PC-9 (cell line): ENCODE measurements at regions not wholly inside any gene's neighbourhood (a gene's known extent, or its start where the extent isn't known, plus 50 kb on each side); places are given as distances from the start of the nearest gene placed in this dataset.
"Not testable (repeated sequence)": the region's sequence is repeated elsewhere in the genome, so short reads cannot be mapped to it uniquely, and the experiment has no call there.

Experiments
- BruUV-seq: library from RNA; stranded (reverse); fragments of 400-500 nt; replicated peaks from 2 replicates; lab custom pipeline; 2021; lab: Mats Ljungman, UMichigan
- CTCF ChIA-PET: fragments of 300-600 bp; sonication (Branson Sonifier 250); formaldehyde crosslinking; loops from one replicate; lab custom pipeline; 2022; ENCODE audit warnings: antibody characterized with exemption; lab: Charles Lee
- POLR2A ChIA-PET: fragments of 300-600 bp; sonication (Branson Sonifier 250); formaldehyde crosslinking; loops from one replicate; lab custom pipeline; 2022; ENCODE audit warnings: antibody characterized with exemption; ENCODE audit not compliant: unreplicated experiment; lab: Charles Lee
- DNase-seq, 2 experiments: peaks; one replicate each; pipeline versions ENCODE4 v3.0.0 to v3.0.0-alpha.2; 2015 to 2022; ENCODE audit warnings: mixed read lengths in 1 of 2
- H2AFZ ChIP-seq: fragments of 200-600 bp; sonication (generic); 2 replicates; pipeline ENCODE4 v1.8.1; 2017; ENCODE audit warnings: antibody characterized with exemption
- H3F3A ChIP-seq: fragments of 200-600 bp; sonication (generic); 2 replicates; pipeline ENCODE4 v1.8.1; 2017; ENCODE audit warnings: antibody characterized with exemption, mild to moderate bottlenecking, low read depth; ENCODE audit not compliant: insufficient read depth
- H3K27ac ChIP-seq: fragments of 200-600 bp; sonication (generic); 2 replicates; pipeline ENCODE4 v1.6.1; 2016; ENCODE audit warnings: mixed run types
- H3K27me3 ChIP-seq: fragments of 200-600 bp; sonication (generic); 2 replicates; pipeline ENCODE4 v1.6.1; 2016; ENCODE audit warnings: low read depth, mixed run types; ENCODE audit not compliant: insufficient read depth
- H3K36me3 ChIP-seq: fragments of 200-600 bp; sonication (generic); 2 replicates; pipeline ENCODE4 v1.6.1; 2016; ENCODE audit warnings: low read depth, mixed run types
- H3K4me1 ChIP-seq: fragments of 200-600 bp; sonication (generic); replicated peaks from 2 replicates; pipeline ENCODE4 v1.6.1; 2016; ENCODE audit warnings: mixed run types; ENCODE audit not compliant: insufficient read depth
- H3K4me2 ChIP-seq: fragments of 200-600 bp; sonication (generic); 2 replicates; pipeline ENCODE4 v1.6.1; 2017; ENCODE audit warnings: mixed run types
- H3K4me3 ChIP-seq: fragments of 200-600 bp; sonication (generic); 2 replicates; pipeline ENCODE4 v1.6.1; 2016; ENCODE audit warnings: mixed run types
- H3K79me2 ChIP-seq: fragments of 200-600 bp; sonication (generic); 2 replicates; pipeline ENCODE4 v1.6.1; 2017; ENCODE audit warnings: low read depth, mixed run types
- H3K9me2 ChIP-seq: fragments of 200-600 bp; sonication (generic); 2 replicates; pipeline ENCODE4 v1.8.1; 2017; ENCODE audit warnings: mild to moderate bottlenecking; ENCODE audit not compliant: insufficient read depth
- H3K9me3 ChIP-seq: fragments of 200-600 bp; sonication (generic); 2 replicates; pipeline ENCODE4 v1.8.1; 2016; ENCODE audit warnings: low read depth; ENCODE audit not compliant: insufficient read depth
- H4K20me1 ChIP-seq: fragments of 200-600 bp; sonication (generic); 2 replicates; pipeline ENCODE4 v1.8.1; 2017; ENCODE audit not compliant: insufficient read depth
- CTCF ChIP-seq: fragments of 200-600 bp; sonication (generic); conservative IDR thresholded peaks from 2 replicates; pipeline ENCODE4 v1.6.1; 2017; ENCODE audit warnings: mixed run types, antibody characterized with exemption, mild to moderate bottlenecking, moderate library complexity
- EZH2 ChIP-seq: fragments of 200-600 bp; sonication (generic); IDR thresholded peaks from 2 replicates; pipeline ENCODE4 v1.8.0; 2017; ENCODE audit warnings: antibody characterized with exemption, low read depth
- intact Hi-C: fragments of 100-400 bp; cut with micrococcal nuclease; formaldehyde crosslinking; loops from one replicate; pipeline ENCODE4 v1.10.0; 2022; ENCODE audit not compliant: unreplicated experiment

DNA sequence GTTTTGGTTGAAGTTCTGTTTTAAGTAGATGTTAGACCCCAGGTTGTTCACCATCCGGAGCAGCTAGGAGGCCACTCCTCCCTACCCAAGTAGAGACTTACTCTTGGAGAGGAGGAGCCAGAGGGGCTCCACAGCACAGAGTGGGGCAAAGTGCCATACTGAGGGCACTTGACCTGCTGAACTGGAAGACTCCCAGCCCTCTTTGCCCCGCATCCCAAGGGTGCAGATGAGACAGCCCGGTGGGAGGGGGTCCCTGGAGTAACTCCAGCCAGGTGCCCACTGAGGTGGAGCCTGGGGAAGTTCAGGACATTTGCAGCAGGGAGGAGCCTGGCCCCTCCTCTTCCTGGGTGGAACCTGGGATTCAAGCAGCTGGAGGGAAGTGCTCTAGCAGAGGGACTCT, 102.1 kb upstream of the GPR6 start:
- H3K4me3 ChIP-seq, result no peak overlapping the region
- ChIA-PET POLR2A (interaction anchor here (0.7 kb wide), 1 partner anchor 1414 kb away, joined by 3 read pairs; no protein-coding TSS in a partner anchor), CTCF (no interaction called here)
- peaks cover 22% of the 10 kb centered on the region for H3F3A ChIP-seq
- no peak overlapping the region for H3K4me2 ChIP-seq
- no peak overlapping the region for H3K27ac ChIP-seq
- no peaks in the 10 kb centered on the region for H4K20me1 ChIP-seq
- H3K9me3 ChIP-seq, result no peaks in the 10 kb centered on the region
- H3K79me2 ChIP-seq, result no peaks in the 10 kb centered on the region
- no peak overlapping the region for H2AFZ ChIP-seq
- H3K27me3 ChIP-seq, result no peaks in the 10 kb centered on the region
- BruUV-seq, result no TSS peak
- no peak for TF ChIP-seq CTCF
- no peak for TF ChIP-seq EZH2
- H3K36me3 ChIP-seq, result no peaks in the 10 kb centered on the region
- intact Hi-C loops, result no loop called here
- H3K9me2 ChIP-seq, result no peaks in the 10 kb centered on the region
- no peak for DNase-seq
- H3K4me1 ChIP-seq, result peaks cover 28% of the 10 kb centered on the region

- BruUV-seq, result no TSS peak
- intact Hi-C loops, result loop anchor here (2.0 kb wide), 1 partner anchor 15 kb away; no protein-coding TSS in a partner anchor
- H3K4me3 ChIP-seq, result no peak overlapping the region
- 0 out of 2 replicates have a peak, but pooled peaks cover under 1% of the 10 kb centered on the region for H3K9me3 ChIP-seq
- no peaks in the 10 kb centered on the region for H3K36me3 ChIP-seq
- no peak overlapping the region for H3K27ac ChIP-seq
- no peaks in the 10 kb centered on the region for H4K20me1 ChIP-seq
- H3K4me1 ChIP-seq, result peaks cover 28% of the 10 kb centered on the region
- peaks cover 22% of the 10 kb centered on the region for H3F3A ChIP-seq
- peak overlapping the region; percentile 78 for H3K4me2 ChIP-seq
- H3K9me2 ChIP-seq, result no peaks in the 10 kb centered on the region
- H3K27me3 ChIP-seq, result no peaks in the 10 kb centered on the region
- H3K79me2 ChIP-seq, result no peaks in the 10 kb centered on the region
- CTCF ChIA-PET, result no interaction called here
- peak overlapping the region; percentile 35; the same call in 1 of the 2 replicates for H2AFZ ChIP-seq
- TF ChIP-seq CTCF (no peak), EZH2 (no peak)
- POLR2A ChIA-PET, result no interaction called here
- no peak for DNase-seq
These were observed 100.8 kb upstream of the GPR6 start for GRCh38 chr6:109877028-109878004.

DNA sequence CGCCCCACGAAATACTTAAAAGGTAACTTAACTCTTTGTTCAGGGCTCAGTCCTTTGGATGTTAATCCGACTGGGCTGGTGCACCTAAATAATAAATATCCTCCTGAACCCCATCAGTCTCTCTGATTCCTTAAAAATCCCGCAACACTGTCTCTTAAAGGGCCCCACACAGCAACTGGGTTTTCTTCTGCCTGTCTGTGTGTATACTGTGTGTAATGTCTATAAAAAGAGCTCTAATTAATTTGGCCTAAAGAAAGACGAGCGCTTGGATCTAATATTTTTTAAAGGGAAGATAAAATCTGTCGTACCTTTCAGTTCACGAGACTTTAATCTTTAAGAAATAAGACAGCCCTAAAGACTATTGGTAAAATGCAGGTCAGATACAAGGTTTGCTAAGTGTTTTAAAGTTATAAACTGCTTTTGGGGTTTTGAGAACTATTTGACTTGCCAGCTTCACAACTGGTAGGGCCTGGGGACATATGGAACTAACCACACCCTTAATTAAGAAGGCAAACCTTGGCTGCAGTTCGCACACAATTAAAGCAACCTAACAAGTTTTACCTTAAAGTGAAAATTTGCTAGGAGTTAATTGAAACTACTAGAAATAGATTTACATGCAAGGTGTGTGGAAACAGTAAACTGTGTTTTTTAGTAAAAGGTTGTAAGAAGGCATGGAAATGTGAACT, 100.0 kb upstream of the GPR6 start:
- H3K9me2 ChIP-seq, H3K36me3 ChIP-seq, H3K27me3 ChIP-seq, POLR2A ChIA-PET, H3K9me3 ChIP-seq, BruUV-seq, H3K79me2 ChIP-seq, CTCF ChIA-PET, H4K20me1 ChIP-seq: not testable (repeated sequence)
- H3K27ac ChIP-seq, result peak overlapping the region; percentile 63
- peak overlapping the region; percentile 56; the same call in 1 of the 2 replicates for H3K4me3 ChIP-seq
- H3F3A ChIP-seq, result peaks cover 22% of the 10 kb centered on the region
- peak overlapping the region; percentile 78 for H3K4me2 ChIP-seq
- peak in 1 of 2 experiments; percentile 57 for DNase-seq
- peaks cover 28% of the 10 kb centered on the region for H3K4me1 ChIP-seq
- peak overlapping the region; percentile 84 for H2AFZ ChIP-seq
- intact Hi-C loops, result loop anchor here (2.0 kb wide), 1 partner anchor 15 kb away; no protein-coding TSS in a partner anchor

- H3K27ac ChIP-seq, result peak overlapping the region; percentile 63
- H3K36me3 ChIP-seq, H3K9me2 ChIP-seq, H3K79me2 ChIP-seq, H4K20me1 ChIP-seq, H3K9me3 ChIP-seq, BruUV-seq, H3K27me3 ChIP-seq: not testable (repeated sequence)
- H3K4me1 ChIP-seq, result peaks cover 28% of the 10 kb centered on the region
- peak overlapping the region; percentile 78 for H3K4me2 ChIP-seq
- CTCF ChIA-PET, result interaction anchor here (0.8 to 1.4 kb wide), 3 partner anchors 14 to 161 kb away, joined by 3 to 7 read pairs (median 5); no protein-coding TSS in a partner anchor
- peak overlapping the region; percentile 56 for H3K4me3 ChIP-seq
- POLR2A ChIA-PET, result interaction anchor here (0.6 kb wide), 1 partner anchor 657 kb away, joined by 3 read pairs; no protein-coding TSS in a partner anchor
- peaks cover 22% of the 10 kb centered on the region for H3F3A ChIP-seq
- intact Hi-C loops, result loop anchor here (2.0 kb wide), 1 partner anchor 14 kb away; no protein-coding TSS in a partner anchor
- H2AFZ ChIP-seq, result peak overlapping the region; percentile 84
- peak; percentile 33 to 90 for DNase-seq
These were observed 99.0 kb upstream of the GPR6 start for GRCh38 chr6:109879081-109879480.
